T-cell (primary cell): ENCODE measurements at regions not wholly inside any gene's neighbourhood (a gene's known extent, or its start where the extent isn't known, plus 50 kb on each side); places are given as distances from the start of the nearest gene placed in this dataset.

Source experiments
- ATAC-seq, 4 experiments: fragments of 200-7000 bp in 3 of 4; fragments of 150-1000 bp in 1 of 4; cut with Tn5 transposase; replicated peaks in 1 of 4; 1 replicate in 3 of 4; 2 replicates in 1 of 4; pipeline ENCODE4 v1.10.0; 2021; ENCODE audit warnings: moderate library complexity in 3 of 4, mild to moderate bottlenecking in 2 of 4, moderate number of reproducible peaks in 1 of 4
- CTCF ChIA-PET, 2 donors: fragments of 300-600 bp; sonication (Branson Sonifier 250); formaldehyde crosslinking; loops; one replicate each; lab custom pipeline; 2022; ENCODE audit warnings: antibody characterized with exemption in 2 of 2; lab: Charles Lee
- POLR2A ChIA-PET, 2 donors: fragments of 300-600 bp; sonication (Branson Sonifier 250); formaldehyde crosslinking; loops; one replicate each; lab custom pipeline; 2022; ENCODE audit warnings: antibody characterized with exemption in 2 of 2; lab: Charles Lee
- DNase-seq, 35 experiments: peaks; one replicate each; pipeline versions ENCODE4 v3.0.0 to v3.0.0-alpha.2; 2013 to 2023
- H3K27ac ChIP-seq: one replicate; pipeline ENCODE4 v1.5.1; 2013; ENCODE audit warnings: low read length
- H3K27me3 ChIP-seq, 2 experiments: replicated peaks in 1 of 2; 1 replicate in 1 of 2; 2 replicates in 1 of 2; pipeline versions ENCODE4 v1.6.1 to v1.7.0; 2013; ENCODE audit warnings: low read length in 1 of 2, mixed read lengths in 1 of 2; ENCODE audit not compliant: control insufficient read depth in 2 of 2, insufficient read depth in 2 of 2; ENCODE audit errors: extremely low read depth in 1 of 2
- H3K36me3 ChIP-seq, 2 donors: 1 replicate in 1 of 2; 2 replicates in 1 of 2; pipeline versions ENCODE4 v1.6.1 to v1.7.0; 2013; ENCODE audit warnings: low read length in 1 of 2; ENCODE audit not compliant: control insufficient read depth in 2 of 2, insufficient read depth in 1 of 2; ENCODE audit errors: extremely low read depth in 1 of 2
- H3K4me1 ChIP-seq, 2 experiments: 1 replicate in 1 of 2; 2 replicates in 1 of 2; pipeline versions ENCODE4 v1.6.1 to v1.7.0; 2013; ENCODE audit warnings: low read length in 2 of 2, mixed read lengths in 1 of 2; ENCODE audit not compliant: insufficient read depth in 2 of 2, control insufficient read depth in 1 of 2; ENCODE audit errors: extremely low read depth in 1 of 2
- H3K4me3 ChIP-seq, 2 donors: 1 replicate in 1 of 2; 2 replicates in 1 of 2; pipeline versions ENCODE4 v1.5.1 to v1.7.0; 2013; ENCODE audit warnings: mild to moderate bottlenecking in 2 of 2, low read length in 1 of 2, moderate library complexity in 1 of 2; ENCODE audit not compliant: control insufficient read depth in 1 of 2; ENCODE audit errors: extremely low read depth in 1 of 2
- H3K9me3 ChIP-seq: 2 replicates; pipeline ENCODE4 v1.7.0; 2013
- H3K27ac Mint-ChIP-seq, 2 donors: one replicate each; pipeline ENCODE4 v1.8.0; 2020 to 2021; ENCODE audit warnings: mild to moderate bottlenecking in 2 of 2, mixed read lengths in 2 of 2
- H3K27me3 Mint-ChIP-seq, 2 donors: one replicate each; pipeline ENCODE4 v1.8.0; 2021 to 2022; ENCODE audit warnings: mixed read lengths in 2 of 2
- H3K36me3 Mint-ChIP-seq: one replicate; pipeline ENCODE4 v1.8.0; 2021; ENCODE audit warnings: mixed read lengths
- H3K4me1 Mint-ChIP-seq, 3 donors: one replicate each; pipeline ENCODE4 v1.8.0; 2020 to 2022; ENCODE audit warnings: mixed read lengths in 3 of 3, mild to moderate bottlenecking in 1 of 3
- H3K4me3 Mint-ChIP-seq, 3 donors: one replicate each; pipeline ENCODE4 v1.8.0; 2020 to 2022; ENCODE audit warnings: mild to moderate bottlenecking in 3 of 3, mixed read lengths in 3 of 3, moderate library complexity in 3 of 3
- H3K9me3 Mint-ChIP-seq, 3 donors: one replicate each; pipeline ENCODE4 v1.8.0; 2020 to 2022; ENCODE audit warnings: mixed read lengths in 3 of 3
- WGBS: methylation state at CpG from one replicate; pipeline ENCODE4 v1.1.5; 2013; ENCODE audit warnings: missing lambda C conversion rate; ENCODE audit not compliant: insufficient coverage; 5-methylcytosine and 5-hydroxymethylcytosine counted together

DNA sequence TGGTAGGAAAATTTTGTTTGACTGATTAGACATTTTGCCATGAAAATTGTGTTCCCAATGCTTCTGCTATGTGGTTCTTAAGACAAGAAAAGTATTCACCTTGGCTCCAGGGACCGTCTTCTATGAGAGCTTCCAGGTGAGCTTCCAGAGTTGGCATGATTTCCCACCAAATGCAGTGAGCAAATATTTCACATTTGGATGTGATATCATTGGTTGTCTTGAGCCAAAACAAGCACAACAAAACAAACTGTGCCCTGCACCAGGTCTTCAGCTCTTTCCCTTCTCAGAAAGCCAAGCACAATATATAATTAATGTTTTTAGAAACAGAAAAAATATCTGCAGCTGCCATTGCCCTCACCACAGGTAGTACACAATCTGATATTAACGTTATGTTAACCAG, 1009.0 kb downstream of the PLA2G4A start:
- Mint-ChIP-seq H3K36me3 (no peaks in the 10 kb centered on the region), H3K27ac (no peak overlapping the region), H3K4me3 (no peak overlapping the region), H3K27me3 (no peaks in the 10 kb centered on the region), H3K9me3 (peaks cover 0 to 7% (median 3%) of the 10 kb centered on the region in 3 donors), H3K4me1 (no peaks in the 10 kb centered on the region)
- ATAC-seq = no peak
- no peak for DNase-seq
- POLR2A ChIA-PET = no interaction called here
- Histone ChIP-seq H3K4me3 (no peak overlapping the region), H3K4me1 (no peaks in the 10 kb centered on the region), H3K27ac (no peak overlapping the region), H3K9me3 (no peaks in the 10 kb centered on the region), H3K36me3 (no peaks in the 10 kb centered on the region), H3K27me3 (no peaks in the 10 kb centered on the region)
- CTCF ChIA-PET = no interaction called here
- WGBS = no CpG with 5 or more reads among the region's 2 CpGs

DNA sequence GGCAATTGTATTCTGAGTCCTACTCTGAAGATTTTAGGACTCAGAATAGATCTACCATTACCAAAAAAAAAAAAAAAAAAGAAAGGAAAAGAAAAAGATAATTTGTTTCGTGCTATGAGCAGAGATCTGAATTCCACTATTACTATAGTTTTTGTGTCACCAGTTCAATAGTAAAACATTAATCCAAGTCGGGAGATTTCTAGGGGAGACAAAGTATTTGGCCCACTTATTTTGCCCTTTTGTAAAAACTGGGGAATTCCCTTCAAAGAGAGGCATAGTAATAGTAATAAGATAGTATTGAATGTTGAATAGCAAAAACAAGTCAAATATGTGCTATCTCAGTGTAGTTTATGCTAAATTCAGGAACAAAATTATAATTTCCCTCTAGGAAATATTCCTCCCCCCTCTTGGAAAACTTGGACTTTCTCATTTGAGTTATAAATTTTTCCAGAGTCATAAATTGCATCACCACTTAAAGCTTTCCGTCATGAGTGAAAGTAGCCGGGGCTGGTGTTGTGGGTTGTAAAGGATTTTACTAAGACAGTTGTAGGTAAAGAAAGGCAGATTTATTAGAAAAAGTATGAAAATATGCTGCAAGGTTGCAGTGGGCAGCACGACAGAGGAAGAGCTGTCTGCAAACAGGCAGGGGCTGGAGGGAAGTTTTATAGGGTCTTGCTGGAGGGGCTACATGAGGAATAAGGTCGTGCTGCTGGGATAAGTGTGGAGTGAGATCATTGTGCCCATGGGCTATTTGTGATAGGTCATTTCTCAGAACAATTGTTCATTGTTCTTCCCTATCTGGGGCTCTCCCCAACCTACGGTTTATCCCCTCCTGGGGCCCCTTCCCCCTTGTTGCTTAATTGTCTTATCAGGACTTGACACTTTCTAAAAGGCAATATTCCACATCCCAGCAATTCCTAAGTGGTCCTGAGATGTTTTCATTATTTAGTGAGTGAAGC, 1009.9 kb downstream of the PLA2G4A start:
- Histone ChIP-seq H3K36me3 (no peaks in the 10 kb centered on the region), H3K27me3 (no peaks in the 10 kb centered on the region), H3K27ac (no peak overlapping the region), H3K4me3 (no peak overlapping the region), H3K4me1 (no peaks in the 10 kb centered on the region), H3K9me3 (no peaks in the 10 kb centered on the region)
- no peak for DNase-seq
- Mint-ChIP-seq H3K27ac (no peak overlapping the region), H3K4me1 (no peaks in the 10 kb centered on the region), H3K4me3 (no peak overlapping the region), H3K36me3 (no peaks in the 10 kb centered on the region), H3K27me3 (no peaks in the 10 kb centered on the region), H3K9me3 (peaks cover 0 to 12% (median 3%) of the 10 kb centered on the region in 3 donors)
- CTCF ChIA-PET = no interaction called here
- no peak for ATAC-seq
- POLR2A ChIA-PET = no interaction called here
- WGBS = 38% methylated on average over 1 of the region's 7 CpGs

DNA sequence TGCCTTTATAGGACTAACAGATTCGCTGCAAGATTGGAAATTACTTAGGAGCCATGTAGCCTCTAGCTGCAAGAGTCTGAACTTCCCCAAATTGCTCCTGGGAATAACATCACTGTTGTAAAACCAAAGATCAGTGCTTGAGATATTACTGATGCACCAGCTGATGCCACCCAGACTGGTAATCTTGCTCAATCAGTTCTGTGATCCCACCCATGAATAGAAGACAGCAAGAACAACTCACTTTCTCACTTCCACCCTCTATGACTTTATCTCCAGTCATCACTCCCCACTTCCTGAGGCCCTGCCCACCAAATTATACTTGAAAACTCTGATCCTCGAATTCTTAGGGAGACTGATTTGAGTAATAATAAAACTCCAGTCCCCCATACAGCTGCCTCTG, 1011.1 kb downstream of the PLA2G4A start:
- Histone ChIP-seq H3K4me1 (no peaks in the 10 kb centered on the region), H3K36me3 (no peaks in the 10 kb centered on the region), H3K27ac (no peak overlapping the region), H3K9me3 (no peaks in the 10 kb centered on the region), H3K4me3 (no peak overlapping the region), H3K27me3 (no peaks in the 10 kb centered on the region)
- Mint-ChIP-seq H3K27ac (no peak overlapping the region), H3K4me3 (no peak overlapping the region), H3K4me1 (no peaks in the 10 kb centered on the region), H3K27me3 (no peaks in the 10 kb centered on the region), H3K36me3 (no peaks in the 10 kb centered on the region), H3K9me3 (peaks cover 0 to 12% (median 3%) of the 10 kb centered on the region in 3 donors)
- CTCF ChIA-PET = no interaction called here
- ATAC-seq (no peak), DNase-seq (no peak)
- WGBS = 44% methylated on average over 1 of the region's 2 CpGs
- POLR2A ChIA-PET = no interaction called here

DNA sequence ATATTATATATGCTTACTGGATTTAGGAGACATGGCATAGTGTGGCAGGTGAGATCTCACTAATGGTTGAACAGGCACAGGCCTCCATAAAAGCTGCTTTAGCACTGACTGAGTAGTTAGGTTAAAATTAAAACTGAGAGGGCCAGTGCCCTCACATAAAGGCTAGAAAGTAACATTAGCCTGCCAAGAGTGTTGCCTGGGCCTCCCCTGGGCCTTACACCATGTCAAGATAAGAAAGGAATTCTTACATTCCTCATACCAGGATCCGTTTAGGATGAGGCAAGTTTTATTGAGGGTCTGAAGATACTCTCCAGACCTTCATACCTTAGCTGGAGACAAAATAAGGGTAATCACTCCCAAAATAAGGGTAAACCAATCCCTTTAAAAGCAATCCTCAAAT, 1011.8 kb downstream of the PLA2G4A start:
- H3K36me3 Mint-ChIP-seq = no peaks in the 10 kb centered on the region
- no peak overlapping the region for H3K27ac Mint-ChIP-seq
- no peaks in the 10 kb centered on the region for H3K4me1 ChIP-seq
- H3K27ac ChIP-seq = no peak overlapping the region
- WGBS = no CpG with 5 or more reads among the region's 1 CpG
- H3K9me3 ChIP-seq = no peaks in the 10 kb centered on the region
- CTCF ChIA-PET = no interaction called here
- no peaks in the 10 kb centered on the region for H3K27me3 Mint-ChIP-seq
- no peaks in the 10 kb centered on the region for H3K4me1 Mint-ChIP-seq
- DNase-seq (no peak), ATAC-seq (no peak)
- no peak overlapping the region for H3K4me3 ChIP-seq
- H3K27me3 ChIP-seq = no peaks in the 10 kb centered on the region
- no peak overlapping the region for H3K4me3 Mint-ChIP-seq
- POLR2A ChIA-PET = no interaction called here
- no peaks in the 10 kb centered on the region for H3K36me3 ChIP-seq
- peaks cover 0 to 13% (median 3%) of the 10 kb centered on the region in 3 donors for H3K9me3 Mint-ChIP-seq

DNA sequence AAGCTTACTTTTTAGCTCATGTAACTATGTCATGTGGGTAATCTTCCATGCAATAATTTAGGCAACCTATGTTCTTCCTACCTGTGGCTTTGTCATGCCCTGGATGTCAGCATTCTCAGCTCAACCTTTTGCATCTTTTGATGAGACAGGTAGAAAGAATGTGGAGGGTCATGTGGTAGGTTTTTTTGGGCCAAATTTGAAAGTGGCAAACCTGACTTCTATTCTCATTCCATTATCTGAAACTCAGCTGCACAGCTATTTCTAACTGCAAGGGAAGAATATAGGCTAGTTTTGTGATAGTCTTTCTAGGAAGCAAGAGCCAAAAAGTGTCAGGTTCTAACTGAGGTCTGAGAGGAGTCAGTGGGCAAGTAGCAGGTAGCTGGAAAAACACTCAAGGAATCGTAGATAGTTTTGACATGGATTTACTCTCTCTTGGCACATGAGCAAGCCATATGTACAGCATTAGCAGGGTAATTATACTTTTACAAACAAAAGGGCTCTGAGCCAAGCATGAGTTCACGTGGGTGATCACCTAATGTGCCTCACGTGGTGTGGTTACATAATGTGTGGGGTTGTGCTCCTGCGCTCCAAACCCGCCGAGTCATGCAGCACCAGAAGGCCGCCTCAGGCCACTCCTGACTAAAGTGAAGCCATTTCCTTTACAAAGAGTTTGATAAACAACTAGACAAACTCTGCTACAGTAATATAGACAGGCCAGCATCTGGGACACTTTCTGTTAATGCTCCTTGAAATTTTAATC, 1013.8 kb downstream of the PLA2G4A start:
- H3K4me3 ChIP-seq = no peak overlapping the region
- ChIA-PET CTCF (no interaction called here), POLR2A (interaction anchor here in 1 of 2 donors (0.6 kb wide), 1 partner anchor 884 kb away, joined by 4 read pairs; no protein-coding TSS in a partner anchor)
- no peak for ATAC-seq
- WGBS = 100% methylated on average over 1 of the region's 7 CpGs
- Mint-ChIP-seq H3K27me3 (no peaks in the 10 kb centered on the region), H3K27ac (no peak overlapping the region), H3K4me3 (no peak overlapping the region), H3K36me3 (no peaks in the 10 kb centered on the region), H3K4me1 (no peaks in the 10 kb centered on the region), H3K9me3 (peaks cover 0 to 21% (median 3%) of the 10 kb centered on the region in 3 donors)
- peak in 1 of 35 experiments; percentile 1 for DNase-seq
- no peaks in the 10 kb centered on the region for H3K4me1 ChIP-seq
- H3K27me3 ChIP-seq = no peaks in the 10 kb centered on the region
- H3K27ac ChIP-seq = no peak overlapping the region
- H3K36me3 ChIP-seq = no peaks in the 10 kb centered on the region
- H3K9me3 ChIP-seq = no peaks in the 10 kb centered on the region

DNA sequence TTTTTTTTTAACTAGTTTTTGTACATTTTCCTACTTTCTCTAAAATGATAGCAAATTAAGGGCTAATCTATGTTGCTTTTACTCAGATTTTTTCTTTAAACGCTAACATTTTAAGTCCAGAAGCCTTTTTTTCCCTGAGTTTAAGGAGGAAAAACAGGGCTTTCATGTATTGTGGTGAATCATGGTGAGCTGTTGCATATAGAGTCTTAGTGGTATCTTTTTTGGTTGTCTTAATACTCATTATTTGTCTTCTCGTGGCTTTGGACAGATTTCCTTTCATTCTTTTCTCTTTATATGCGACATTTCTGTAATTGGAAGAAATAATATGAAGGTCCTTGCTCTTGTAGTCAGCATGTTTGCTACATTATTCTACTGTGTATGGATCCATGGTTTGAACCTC, 1015.6 kb downstream of the PLA2G4A start:
- H3K4me1 ChIP-seq = no peaks in the 10 kb centered on the region
- peaks cover 0 to 27% (median 3%) of the 10 kb centered on the region in 3 donors for H3K9me3 Mint-ChIP-seq
- H3K27ac ChIP-seq = no peak overlapping the region
- ATAC-seq = no peak
- H3K27ac Mint-ChIP-seq = no peak overlapping the region
- H3K27me3 ChIP-seq = no peaks in the 10 kb centered on the region
- no peak overlapping the region for H3K4me3 Mint-ChIP-seq
- WGBS = 80% methylated on average over 1 of the region's 3 CpGs
- H3K36me3 ChIP-seq = no peaks in the 10 kb centered on the region
- ChIA-PET CTCF (no interaction called here), POLR2A (no interaction called here)
- H3K27me3 Mint-ChIP-seq = no peaks in the 10 kb centered on the region
- H3K36me3 Mint-ChIP-seq = no peaks in the 10 kb centered on the region
- no peaks in the 10 kb centered on the region for H3K4me1 Mint-ChIP-seq
- H3K9me3 ChIP-seq = no peaks in the 10 kb centered on the region
- H3K4me3 ChIP-seq = no peak overlapping the region
- DNase-seq = no peak
